ENCODE measurements at regions not wholly inside any gene's neighbourhood (a gene's known extent, or its start where the extent isn't known, plus 50 kb on each side); places are given as distances from the start of the nearest gene placed in this dataset.

DNA sequence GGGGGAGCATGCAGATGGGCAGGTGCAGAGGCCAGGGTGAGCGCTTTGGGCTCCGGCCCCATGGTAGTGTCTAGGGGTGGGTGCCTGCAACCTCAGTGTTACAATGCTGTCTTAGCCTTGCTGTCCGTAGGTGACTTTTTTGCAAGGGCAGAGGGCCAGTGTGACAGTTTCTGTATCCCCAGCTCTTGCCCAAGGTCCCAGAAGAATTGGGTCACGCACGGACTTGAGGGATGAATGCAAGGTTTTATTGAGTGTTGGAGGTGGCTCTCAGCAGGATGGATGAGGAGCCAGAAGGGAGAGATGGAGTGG, 492.5 kb downstream of the AGTPBP1 start:
- DNase-seq = no peak

DNA sequence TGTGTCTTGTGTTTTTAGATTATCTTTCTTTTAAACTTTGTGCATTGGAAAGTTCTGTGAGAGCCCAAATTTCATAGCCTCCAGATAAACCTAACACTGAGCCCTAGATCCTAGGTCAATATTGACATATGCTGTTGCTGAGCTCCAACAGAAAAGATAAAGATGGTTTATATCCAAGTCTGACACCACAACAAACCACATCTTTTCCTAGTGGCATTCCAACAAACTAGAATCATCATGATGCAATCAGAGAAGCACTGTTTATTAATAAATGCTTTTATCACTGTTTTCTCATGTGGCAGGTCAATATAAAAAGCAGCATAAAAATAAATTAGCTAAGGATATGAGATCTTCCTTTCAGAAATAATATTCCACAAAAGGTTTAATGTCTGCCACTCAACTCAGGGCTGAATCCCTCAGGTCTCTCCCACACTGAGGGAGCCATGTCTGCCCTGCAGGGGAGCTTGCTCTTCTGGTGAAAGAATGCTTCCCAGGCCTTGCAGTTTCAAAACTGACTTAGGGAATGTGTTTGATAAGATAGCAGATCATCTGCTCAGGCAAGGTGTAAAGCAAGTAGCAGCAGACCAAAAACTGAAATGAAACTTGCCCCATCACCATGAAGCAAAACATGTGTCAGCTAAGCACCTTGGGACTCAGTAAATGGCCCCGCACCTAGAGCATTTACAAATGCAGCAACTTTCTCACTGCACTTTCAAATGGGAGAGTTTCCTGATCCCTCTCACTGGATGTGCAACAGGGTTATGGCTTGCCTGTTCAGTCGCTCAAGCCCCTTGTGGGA, 493.0 kb downstream of the AGTPBP1 start:
- no peak for DNase-seq

DNA sequence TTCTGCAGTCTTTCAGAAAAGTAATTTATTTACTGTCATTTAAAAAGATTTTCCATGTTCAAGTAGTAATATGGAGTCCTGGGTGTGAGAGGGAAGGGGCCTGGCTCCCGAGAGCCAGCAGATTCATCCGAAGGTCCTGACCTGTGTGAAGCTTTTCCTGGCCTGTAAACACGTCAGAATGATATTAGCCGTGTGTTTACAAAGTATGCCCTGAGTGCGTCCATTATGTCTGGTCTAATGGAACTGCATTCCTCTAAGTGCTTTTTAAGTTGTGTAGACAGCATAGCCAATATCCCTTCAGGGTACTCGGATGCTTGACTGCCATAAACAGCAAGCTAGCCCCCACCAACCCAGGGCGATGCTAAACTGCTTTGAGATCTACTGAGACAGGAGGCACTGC, 495.2 kb downstream of the AGTPBP1 start:
- no peak for DNase-seq

DNA sequence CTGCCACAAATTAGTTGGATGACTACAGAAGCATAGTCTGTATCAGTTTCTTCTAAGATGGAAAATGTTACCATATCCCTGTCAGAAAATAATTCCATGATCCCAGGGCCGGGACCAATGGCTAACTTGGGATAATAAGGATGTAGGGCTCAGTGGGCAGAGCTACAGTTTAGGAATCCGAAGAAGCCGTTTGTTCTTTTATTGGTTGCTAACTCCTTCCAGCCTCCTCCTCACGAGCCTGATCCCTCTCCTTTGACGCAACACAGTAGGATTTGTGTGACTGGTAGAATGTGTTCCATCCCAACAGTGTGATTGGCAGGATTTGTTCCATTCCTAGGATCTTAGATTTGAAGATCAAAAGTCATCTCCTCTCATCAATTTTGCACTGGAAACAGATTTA, 496.9 kb downstream of the AGTPBP1 start:
- no peak for DNase-seq

DNA sequence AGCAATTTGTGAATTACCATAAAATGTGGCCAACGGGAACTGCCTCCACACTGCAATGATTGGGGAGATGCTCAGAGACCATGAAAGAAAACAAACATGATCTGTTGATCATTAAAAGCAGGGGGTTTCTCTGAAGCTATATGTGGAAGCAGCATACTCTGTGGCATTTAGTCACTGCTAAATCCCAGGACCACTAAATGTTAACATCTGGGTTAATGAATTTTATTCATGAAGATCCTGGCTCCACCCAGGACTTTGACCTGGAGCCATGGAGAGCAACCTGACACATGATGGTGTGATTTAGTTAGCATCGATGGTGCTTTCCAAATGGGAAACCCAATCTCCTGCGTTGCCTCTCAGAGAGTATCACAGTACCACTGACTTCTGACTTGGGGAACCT, 497.8 kb downstream of the AGTPBP1 start:
- DNase-seq = no peak

DNA sequence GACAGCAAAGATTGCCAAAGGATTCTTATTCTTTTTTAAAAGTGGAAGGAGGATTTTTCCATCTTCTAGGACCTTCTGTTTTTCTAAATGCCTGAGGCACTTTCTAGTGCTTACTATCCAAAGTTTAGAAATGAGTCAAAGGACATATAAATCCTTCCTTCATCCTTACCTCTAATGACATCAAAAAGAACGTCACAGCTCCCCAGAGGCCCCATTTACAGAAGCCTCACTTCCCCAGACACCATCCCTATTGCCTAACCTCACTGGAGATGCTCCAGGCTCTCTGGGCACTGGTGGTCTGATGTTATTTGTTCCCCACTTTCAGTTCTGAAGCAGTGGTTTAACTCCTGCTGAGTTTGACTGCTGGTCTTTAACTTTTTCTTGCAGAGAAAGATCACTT, 504.3 kb downstream of the AGTPBP1 start:
- DNase-seq = no peak

DNA sequence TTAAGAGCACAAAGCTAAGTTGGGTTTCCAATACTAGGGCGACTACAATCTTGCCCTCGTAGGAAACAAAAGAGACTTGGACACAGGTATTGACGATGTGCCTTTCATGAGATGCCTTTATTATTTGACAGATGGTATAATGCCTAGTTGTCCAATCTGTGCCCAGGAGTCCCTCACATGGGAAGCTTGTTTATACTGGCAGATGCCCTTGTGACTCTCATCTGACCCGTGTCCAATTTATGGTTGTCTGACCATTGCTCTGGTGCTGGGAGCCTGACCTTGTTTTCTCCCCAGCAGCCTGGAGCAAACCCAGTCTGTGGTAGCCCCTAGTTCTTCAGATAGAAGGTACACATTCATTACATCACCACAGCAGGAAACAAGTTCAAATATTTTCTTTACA, 511.7 kb downstream of the AGTPBP1 start:
- no peak for DNase-seq

DNA sequence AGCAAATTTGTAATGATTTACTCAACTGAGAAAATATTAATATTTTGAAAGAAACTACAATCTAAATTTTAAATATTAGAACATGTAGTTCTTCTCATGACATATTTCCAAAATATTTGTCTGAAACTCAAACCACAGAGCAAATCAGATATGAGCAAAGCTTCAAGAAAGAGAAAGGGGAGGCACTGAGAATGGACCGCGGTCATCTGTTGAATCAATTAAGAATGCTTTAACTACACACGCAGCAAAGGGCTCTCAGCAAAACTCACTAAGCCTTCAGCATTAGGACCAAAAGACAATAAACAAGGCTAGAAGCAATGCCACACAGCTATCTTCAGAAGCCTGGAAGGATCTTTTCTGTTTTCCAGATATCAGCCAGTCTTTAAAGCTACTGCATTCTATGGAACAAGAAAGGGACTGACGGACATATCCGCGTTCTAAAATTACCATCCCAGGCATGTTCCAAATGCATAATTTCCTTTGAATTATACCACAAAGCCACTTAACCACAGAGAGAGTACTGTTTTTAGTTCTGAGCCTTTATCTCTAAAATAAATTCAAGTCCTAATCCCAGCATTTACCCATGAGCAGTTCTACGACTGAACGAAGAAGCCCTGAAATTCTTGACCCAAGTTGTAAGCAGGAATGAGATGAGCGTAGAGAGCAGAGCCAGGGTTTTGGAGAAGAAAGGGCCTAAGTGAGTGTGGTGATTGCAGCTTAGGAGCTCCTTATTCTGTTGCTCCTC, 513.5 kb downstream of the AGTPBP1 start:
- no peak for DNase-seq

DNA sequence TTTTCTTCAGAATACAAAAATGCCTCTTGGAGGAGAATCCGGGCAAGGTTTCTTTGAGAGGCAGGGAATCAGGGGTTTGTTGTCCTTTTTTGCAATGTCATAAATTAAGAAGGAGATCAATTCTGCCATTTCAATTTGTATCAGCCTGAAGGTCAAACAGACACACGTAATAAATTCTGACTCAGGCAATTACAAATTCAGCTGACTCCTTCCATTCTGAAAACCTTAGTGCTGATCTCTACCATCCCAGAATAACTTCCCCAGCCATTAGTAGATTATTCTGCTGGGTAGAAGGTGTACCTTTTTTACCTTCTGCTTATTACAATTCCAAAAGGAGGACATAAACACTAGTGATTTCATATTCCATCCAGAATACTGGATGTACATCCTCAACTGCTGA, 516.6 kb downstream of the AGTPBP1 start:
- no peak for DNase-seq

DNA sequence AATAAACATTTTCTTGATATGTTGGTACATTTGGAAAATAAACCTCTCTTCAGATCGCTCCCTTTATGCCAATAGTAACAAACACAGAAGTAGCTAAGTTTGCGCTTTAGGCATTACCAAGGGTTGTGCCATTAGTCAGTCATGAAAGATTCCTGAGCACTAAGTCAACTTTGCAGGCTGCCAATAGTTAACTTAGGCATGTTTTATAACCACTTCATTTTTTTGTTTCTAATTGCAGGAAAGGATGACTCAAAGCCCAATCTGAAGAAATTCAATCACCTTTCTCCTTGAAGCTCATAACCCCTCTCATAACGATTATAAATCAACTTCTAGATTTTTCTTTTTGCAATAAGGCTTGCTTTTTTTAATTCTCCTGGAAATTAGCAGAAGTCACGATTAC, 517.0 kb downstream of the AGTPBP1 start:
- no peak for DNase-seq

DNA sequence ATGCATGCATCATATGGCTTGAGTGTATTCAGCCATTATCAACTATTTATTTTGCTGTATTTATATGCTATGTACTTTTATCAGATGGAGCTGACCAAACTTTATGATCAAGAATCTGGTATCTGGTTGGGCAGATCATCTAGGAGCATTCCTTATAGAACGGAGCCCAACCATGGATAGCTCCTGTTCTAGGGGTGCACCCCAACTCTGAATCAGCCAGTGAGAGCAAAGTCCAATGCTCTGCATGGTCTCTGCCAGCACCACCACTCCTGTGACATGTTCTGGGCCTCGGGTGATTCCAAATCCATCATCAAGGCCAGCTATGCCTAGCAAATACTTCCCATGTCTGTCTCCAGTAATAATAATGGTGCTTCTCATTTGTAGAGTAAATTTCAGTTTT, 517.5 kb downstream of the AGTPBP1 start:
- no peak for DNase-seq

DNA sequence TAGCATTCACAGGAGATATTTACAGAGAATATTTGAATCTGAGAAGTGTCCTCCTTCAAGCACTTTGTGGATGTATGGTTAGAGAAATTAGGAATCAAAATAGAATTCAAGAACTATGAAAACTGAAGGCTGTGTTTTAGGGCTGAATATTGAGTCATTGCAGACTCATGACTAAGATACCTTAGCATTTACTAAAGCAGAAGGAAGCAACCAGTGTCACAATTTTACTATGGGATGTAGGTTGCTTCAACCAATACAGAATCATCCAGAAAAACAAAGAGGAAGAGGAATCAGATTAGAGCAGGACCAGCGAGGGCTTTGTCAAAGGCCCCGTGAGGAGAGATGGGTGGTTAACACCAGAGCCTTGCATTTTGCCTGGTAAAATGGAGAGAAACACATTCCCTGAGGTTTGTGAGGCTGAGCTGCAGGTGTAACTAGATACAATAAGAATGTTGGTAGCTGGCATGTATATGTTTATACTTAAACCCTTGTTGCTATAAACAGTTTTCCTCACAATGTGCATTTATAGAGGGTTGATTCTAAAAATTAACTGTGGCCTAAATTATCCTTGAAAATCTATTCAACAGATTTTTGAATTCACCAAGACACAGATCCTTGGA, 518.1 kb downstream of the AGTPBP1 start:
- no peak for DNase-seq

DNA sequence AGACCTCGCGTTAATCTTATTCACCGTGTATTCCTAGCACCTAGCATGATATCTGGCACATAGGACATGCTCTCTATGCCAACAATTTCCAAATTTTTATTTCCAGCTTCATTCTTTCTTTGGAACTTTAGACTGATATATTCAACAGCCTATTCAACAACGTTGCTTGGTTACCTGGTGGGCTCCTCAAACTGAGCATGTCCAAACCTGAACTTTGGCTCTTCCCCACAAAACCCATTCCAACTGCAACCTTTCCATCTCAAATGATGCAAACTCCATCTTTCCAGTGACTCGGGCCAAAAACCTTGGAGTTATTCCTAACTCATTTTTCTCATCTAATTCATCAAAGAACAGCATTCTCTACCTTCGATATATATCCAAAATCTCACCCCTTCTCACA, 525.2 kb downstream of the AGTPBP1 start:
- DNase-seq = no peak

DNA sequence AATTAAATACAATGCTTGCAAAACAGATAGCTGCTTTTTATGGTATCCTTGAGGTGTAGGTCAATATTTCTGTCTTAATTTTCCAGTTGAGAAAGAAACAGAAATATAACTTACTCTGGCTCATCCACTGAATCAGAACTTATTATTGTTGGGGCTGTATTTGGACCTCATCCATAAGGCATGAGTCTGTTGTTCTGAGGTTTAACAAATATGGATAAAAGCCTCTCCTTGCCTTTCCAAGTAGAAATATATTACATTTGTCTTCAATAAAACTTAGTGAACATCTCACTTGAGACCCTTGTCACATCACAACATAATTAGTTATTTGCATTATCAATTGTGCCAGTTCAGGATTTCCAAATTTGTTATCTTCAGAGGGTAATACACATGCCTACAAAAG, 525.8 kb downstream of the AGTPBP1 start:
- DNase-seq = no peak

DNA sequence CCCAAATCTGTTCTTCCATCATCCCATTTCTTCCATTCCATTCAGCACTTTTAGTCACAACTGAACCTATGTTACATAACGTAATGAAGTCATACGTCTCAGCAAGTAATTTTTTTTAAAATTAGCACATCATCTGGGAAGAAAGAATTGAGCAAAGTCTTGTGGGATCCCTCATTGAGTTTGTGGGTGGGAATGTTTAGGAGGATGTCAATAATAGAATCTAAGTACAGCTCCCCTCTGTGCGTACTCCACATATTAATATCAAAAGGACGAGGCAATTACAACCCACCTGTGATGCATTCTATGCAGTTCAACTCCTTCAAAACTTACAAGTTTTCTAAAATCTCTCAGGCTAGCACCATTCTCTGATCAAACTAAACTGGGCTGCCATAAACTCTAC, 526.3 kb downstream of the AGTPBP1 start:
- no peak for DNase-seq

DNA sequence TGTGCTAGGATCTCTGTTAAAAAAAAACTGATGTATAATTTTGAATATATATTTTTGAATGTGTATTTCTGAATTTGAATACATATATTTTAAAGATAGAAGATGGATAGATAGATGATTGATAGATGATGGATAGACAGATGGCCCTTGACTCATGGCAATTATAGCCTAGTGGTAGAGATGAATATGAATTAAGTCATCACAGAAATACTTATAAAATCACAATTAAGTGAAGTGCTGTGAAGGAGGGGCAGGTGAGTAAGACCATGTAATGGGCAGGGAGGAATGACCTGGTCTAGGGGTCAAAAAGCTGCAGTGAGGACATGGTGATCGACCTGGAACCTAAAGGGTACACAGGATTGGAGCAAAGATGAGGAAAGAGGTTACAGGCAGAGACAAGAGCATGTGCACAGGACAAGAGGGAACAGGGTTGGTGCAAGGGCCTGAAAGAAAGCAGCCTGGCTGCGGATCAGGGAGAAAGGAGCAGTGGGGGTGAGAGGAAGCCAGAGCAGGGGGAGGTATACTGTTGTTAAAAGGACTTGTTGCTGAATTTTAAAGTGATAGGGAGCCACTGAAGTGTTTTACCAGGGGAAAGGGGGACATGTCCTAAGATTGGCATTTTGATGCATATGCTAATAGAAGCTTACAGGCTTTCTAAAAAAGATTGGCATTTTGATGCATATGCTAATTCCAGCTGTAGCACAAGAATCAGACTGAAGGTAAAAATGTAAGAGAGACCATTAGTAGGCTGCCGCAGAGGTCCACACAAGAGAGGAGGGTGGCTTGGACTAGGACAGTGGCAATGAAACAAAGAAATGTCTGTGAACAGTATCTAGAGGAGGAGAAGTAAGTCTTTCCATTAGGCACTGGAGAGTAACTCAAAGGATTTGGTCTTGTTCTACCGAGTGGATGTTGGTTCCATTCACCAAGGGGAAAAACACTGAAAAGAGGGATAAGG, 527.8 kb downstream of the AGTPBP1 start:
- DNase-seq = no peak

DNA sequence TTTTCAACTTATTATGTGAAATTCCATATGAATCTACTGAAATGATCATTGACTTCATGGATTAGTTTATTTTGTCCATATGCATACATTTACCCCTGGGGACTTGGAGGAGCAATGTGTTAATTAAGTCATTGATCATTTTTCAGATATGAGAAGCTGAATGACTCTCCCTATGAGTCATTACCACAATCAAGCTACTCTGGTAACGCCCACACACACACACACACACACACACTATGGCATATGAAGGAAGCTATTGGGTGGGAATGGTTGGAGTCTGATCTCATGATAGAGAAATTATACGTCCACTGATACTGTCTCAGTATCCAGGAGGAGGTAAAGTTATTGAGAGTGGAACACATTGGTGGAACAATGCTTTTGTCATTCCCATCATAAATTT, 528.9 kb downstream of the AGTPBP1 start:
- no peak for DNase-seq

DNA sequence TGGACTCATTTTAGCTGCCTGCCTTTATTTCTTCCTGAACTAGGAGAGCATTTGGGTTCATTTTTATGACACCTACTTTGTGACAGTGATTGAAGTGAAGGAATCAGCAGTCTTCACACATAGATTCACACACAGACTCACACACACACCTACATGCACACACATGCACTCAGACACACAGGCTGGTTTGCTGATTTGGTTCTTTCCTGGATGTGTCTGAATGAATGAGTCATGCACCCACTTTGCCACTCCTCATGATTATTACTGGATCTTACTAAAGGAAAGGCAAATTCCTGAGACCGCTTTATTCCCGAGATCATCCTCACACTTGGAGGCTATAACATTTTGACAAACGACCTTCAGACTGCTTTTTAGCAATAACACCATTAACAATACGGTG, 529.5 kb downstream of the AGTPBP1 start:
- DNase-seq = no peak

DNA sequence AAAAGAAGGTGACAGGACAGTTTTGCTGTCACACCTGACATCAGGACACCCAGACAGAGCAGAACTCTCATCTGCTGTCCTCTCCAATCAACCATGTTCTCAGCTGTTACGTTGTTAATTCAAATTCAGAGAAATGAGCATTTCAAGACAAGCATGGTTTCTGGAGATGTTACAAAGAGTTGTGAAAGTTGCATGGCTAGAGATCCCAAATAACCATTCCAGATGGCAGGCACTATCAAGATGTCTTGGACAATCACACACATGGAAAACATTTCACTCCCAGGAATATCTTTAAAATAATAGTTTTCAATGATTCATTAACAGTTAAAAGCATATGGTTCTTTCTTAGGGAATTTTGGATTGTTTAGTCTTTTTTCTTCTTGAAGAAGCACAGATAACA, 533.1 kb downstream of the AGTPBP1 start:
- DNase-seq = no peak

DNA sequence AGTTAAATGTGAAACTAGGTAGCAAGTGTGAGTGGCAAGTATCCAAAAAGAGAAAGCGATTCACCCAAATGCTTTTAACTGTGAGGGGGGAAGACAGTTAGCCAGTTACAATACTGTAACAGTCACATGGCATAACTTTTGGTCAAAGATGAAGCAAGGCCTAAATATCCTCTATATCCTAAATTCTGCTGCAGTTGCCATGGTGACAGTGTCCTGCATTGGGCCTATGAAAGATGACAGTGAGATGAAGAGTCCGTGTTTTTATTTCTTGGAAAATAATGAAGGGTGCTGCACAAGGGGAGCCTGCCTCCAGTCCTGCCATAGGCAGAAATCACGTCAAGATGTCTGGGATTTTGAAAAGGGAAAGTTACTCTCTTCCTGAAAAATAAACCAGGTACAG, 534.6 kb downstream of the NTRK2 start:
- no peak for DNase-seq

DNA sequence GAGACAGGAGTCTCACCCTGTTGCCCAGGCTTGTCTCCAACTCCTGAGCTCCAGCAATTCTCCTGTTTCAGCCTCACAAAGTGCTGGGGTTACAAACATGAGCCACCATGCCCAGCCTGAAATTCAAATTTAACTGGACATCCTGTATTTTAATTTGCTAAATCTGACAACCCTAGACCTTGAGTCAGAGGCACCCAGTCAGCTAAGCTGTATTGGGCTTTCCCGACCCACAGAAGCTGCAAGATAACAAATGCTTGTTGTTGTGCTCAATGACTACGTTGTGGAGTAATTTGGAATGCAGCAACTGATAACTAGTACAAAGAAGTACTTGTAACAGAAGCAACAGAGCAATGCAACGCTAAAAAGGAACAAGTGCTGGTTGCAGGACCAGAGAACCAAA, 533.1 kb downstream of the NTRK2 start:
- DNase-seq = no peak

DNA sequence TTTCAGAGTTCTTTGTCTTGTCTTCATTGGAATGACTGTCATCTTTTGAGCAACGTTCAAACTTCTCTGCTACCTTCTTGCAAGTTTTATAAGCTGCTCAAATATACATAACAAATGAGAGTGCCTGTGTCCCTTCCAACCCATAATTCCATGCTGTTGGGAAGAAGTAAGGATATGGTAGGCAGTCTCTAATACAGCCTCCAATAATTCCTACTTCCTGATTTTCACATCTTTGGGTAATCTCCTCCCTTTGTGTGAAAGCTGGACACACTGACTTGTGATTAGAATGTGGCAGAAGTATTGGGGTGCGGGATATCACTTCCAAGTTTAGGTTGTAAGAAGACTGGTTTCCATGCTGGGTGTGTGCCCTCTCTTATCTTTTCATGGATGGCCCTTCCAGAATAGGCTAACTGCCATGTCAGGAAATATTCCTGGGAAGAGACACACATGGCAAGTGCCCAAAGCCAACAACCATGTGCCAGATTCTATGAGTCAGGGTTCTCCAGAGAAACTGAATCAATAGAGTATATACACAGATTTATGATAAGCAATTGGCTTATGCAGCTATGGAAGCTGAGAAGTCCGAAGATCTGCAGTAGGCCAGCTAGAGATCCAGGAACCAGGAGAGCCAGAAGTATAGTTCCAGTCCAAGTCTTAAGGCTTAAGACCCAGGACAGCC, 531.3 kb downstream of the NTRK2 start:
- no peak for DNase-seq
